ENCODE measurements at regions not wholly inside any gene's neighbourhood (a gene's known extent, or its start where the extent isn't known, plus 50 kb on each side); places are given as distances from the start of the nearest gene placed in this dataset.

DNA sequence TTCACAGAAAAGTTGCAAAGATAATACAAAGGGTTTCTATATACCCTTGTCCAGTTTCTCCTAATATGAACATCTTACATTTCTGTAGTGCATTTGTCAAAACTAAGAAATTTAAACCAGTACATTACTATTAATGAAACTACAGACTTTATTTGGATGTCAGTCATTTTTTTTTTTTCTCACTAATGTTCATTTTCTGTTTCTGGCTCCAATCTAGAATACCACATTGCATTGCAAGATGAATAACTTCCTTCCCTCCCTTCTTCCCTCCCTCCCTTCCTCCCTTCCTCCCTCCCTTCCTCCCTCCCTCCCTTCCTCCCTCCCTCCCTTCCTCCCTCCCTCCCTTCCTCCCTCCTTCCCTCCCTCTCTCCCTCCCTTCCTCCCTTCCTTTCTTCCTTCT is 509.2 kb upstream of the MCTP2 start:
- DNase-seq (ENCODE audit: low read depth, low spot score): no peak

DNA sequence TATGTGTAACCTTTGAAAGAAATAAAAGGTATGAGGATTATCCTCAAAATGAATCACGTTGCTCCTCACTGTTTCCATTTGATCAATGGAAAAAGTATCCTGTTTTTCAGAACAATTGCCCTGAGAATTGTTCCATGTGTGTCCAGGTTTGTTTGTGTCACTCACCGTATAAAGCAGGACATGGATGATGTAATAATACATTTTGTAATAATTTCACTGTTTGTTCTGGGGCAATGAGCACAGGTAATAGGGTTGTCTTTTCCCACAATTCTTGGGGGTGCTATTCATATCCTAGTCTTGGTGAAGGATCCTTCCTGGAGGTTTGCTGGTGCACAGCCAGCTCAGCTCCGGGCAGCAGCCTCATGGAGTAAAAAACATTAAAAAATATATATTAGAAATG is 510.8 kb upstream of the MCTP2 start:
- DNase-seq (ENCODE audit: low read depth, low spot score): no peak

DNA sequence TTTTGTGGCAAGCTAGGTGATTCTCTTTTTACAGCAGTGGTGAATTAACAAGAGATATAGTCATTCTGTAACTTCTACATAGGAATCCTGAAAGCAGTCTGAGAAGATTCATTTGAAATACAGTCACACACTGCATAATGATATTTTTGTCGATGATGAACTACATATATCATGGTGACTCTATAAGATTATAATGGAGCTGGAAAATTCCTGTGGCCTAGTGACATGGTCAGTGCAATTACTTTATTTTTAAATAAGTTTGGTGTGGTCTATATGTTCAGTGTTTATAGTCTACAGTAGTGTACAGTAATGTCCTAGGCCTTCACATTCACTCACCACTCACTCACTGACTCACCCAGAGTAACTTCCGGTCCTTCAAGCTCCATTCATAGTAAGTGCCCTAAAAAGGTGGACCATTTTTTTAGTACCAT is 511.4 kb upstream of the MCTP2 start:
- no peak for DNase-seq (ENCODE audit: low read depth, low spot score)

DNA sequence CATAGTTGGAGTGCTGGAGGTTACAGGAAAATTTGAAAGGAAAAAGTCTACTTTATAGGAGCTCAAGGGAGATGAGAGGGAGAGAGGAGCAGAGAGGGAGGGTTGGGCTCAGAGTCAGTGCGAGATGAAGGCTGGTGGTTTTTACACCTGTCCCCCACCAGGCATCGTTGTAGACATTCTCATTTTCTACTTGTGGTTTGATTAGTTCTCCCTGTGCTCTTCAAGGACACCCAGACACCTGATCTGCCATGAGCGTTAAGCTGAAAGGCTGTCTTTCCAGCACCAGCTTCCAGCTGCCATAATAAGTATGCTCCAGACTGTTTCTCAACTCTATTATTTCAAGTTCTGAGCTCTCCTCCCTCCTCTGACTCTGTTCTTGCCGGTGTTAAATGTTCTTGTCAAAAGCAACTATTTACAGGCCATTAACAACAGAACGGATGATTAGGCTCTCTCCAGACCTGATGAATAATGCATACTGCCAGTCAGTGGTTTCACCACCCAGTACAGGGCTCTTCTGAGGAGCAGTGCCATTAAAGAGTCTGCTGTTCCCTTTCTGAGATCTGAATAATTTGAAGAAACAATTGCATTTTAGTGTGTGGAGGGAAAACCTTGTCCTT is 514.6 kb upstream of the MCTP2 start:
- peak; percentile 1 for DNase-seq (ENCODE audit: low read depth, low spot score)

DNA sequence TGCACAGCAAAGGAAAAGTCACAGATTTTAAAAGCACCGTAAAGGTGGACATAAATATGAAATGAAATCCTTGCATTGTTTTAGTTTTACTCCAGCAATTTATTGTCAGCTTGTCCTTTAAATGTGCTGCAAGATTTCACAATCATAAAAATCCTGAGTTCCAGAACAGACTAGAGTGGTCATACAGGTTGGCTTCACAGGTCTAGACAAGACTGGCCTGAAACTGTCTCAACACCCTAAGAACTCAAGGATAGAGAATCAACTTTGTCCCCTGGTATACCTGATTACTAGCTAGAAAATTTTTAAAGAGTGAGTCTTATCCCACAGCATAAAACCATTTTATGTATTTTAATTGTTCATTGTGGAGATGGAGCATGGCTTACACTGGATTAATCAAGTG is 521.7 kb upstream of the MCTP2 start:
- DNase-seq (ENCODE audit: low read depth, low spot score): no peak

DNA sequence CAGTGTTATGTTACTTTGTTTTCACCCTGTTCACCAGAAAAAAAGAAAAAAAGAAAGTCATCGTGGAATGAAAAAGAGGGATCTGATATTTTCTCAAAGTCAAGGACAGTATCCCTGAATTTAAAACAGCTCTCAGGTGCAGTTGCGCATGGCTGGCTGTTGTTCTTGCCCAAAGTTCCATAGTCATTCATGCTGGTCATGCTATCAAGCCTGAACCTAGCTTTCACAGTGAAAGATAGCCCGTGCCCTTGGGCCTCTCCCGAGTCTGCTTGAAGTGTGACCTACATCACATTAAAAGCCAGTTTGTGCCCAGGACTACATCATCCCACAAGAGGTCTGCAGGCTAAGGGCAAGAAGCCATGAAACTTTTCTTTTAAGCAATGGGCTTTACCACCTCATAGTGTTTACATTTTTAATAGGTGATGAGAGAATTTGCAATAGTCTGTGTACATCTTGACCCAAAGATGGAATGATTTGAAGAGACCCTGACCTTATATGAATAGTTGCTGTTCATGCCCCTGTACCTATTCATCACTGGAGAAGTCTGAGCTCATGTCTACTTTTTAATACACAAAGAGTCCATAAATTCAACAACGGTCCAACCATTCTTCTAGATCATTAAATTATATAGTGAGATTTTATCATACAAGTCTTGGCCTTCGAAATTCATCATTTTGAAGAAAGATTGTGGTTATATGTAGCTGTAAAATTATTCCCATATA is 522.5 kb upstream of the MCTP2 start:
- no peak for DNase-seq (ENCODE audit: low read depth, low spot score)

DNA sequence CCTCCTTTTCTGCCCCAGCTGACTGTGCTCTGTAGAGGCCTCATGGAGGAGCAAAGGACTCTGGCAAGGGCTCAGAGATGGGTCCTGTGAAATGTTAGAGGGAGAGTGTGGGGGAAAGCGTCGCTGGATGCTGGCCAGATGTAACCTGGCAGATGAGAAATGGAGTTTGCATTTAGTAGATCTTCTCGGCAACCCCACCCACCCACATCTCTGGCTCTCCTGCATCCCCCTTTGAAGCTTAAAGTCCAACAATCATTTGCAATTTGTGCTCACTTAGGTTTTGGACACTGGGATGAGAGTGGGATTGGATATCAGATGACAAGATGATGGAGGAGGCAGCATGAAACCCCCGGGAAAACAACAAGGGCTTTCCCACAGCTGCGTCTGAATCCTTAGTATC is 523.6 kb upstream of the MCTP2 start:
- DNase-seq (ENCODE audit: low read depth, low spot score): no peak

DNA sequence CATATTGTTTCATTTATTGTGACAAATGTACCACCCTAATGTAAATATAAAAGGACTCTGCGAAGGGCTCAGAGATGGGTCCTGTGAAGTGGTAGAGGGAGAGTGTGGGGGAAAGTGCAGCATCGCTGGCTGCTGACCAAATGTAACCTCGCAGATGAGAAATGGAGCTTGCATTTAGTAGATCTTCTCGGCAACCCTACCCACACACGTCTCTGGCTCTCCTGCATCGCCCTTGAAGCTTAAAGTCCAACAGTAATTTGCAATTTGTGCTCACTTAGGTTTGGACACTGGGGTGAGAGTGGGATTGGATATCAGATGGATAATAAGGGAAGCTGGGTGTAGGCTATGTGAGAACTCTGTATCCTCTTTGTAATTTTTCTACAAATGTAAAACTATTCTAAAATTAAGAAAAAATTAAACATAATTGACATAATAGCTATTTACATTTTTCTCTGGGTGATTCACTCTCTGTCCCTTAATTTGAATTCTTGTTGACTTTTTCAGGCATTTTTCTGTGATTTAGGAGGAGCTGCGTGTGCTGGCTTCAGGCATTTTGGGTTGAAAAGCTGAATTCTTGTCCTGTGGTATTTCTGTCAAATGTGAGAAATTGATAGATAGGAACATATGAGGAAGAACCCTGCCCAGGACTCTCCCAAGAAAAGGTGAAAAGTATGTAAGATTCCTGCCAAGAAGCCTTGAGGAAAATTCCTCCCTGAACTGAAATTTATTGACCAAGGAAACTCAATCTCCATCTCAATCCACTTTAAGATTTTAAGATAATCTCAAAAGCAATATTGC is 524.7 kb upstream of the MCTP2 start:
- no peak for DNase-seq (ENCODE audit: low read depth, low spot score)

DNA sequence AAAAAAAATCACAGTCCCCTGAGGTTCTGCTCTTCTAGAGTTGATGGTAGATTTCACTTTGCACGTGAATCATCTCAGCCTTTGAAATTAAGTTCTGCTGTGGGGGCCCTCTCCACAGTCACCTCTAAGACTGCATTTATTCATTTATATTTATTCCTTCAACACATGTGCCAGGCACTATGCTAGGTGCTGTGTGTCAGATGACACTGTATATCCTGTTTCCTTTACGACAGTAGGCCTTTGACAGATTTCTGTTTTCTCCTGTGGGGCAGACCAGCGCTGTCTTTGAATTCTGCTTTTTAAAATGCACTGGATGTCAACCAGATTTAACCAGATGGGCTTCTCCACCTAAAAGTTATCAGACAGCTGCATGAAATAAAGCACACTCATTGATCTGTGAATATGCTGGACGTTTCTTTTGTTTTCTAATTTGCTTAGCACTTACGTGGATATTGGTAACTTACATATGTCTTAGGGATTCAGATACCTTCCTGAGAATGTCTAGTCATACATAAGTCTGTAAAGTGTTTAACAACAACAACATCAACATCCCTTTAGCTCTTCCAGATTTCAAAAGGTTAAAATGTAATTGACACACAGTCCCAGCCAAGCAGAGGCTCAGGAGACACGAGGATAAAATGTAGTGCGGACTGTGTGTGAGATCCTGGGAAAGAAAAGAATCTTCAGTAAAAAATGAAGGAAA is 525.5 kb upstream of the MCTP2 start:
- DNase-seq (ENCODE audit: low read depth, low spot score): no peak

DNA sequence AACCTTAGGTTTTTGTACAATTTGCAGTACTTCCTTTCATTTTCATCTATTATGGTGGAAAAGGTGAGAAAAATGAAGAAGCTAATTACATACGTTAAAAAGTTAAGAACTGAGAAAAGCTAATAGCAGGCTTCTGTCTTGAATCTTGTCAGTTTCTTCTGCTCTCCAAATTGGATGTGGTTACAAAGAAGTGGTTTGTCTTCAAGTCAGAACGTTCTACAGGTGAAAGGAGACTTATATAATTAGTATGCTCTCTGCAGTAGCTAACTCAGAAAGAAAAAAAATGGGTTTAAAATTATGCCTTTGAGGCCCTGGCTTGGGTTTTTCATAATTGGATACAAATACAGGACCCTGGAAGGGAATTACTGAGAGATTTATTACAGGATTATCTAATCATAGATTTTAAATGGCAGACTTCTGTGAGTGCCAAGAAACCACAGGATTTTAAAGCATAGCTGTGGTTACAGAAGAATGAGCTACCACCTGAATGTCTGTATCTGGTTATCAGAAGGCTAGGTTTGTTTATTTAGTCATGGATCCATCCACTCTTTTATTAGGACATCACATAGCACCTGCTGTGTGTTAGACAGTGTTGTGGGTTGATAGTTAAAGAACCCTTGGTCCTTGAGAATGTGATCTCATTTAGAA is 528.1 kb upstream of the MCTP2 start:
- no peak for DNase-seq (ENCODE audit: low read depth, low spot score)

DNA sequence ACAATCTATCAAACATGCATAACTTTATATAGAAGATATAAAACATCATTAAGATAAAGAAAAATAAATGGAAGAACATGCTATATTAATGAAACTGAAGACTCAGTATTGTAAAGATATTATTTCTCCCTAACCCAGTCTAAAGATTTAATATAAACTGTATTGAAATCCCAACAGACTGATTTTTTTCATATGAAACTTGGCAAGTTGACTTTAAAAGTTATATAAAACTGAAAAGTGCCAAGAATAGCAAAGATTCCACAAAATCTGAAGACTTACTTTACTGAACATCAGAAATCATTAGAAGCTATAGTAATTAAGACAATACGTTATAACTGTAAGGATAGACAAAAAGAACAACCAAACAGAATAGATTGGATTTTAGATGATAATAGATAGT is 531.3 kb upstream of the MCTP2 start:
- no peak for DNase-seq (ENCODE audit: low read depth, low spot score)

DNA sequence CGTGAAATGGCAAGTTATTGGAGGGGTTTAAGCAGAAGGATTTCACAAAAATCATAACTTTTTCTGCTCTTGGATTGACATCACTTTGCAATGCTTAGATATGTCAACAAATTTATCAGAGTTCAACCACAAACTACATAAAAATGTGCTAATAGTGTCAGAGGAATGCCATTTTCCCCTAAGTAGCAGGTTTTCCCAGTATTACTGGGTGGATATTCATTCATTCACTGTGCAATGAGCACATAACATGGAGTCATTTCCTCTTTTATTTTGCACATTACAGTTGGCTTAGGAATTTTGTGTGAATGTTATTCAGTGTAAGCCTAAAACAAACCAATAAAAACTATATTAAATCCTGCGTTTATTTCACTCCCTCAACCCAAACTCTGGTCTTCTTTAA is 537.3 kb upstream of the MCTP2 start:
- no peak for DNase-seq (ENCODE audit: low read depth, low spot score)

DNA sequence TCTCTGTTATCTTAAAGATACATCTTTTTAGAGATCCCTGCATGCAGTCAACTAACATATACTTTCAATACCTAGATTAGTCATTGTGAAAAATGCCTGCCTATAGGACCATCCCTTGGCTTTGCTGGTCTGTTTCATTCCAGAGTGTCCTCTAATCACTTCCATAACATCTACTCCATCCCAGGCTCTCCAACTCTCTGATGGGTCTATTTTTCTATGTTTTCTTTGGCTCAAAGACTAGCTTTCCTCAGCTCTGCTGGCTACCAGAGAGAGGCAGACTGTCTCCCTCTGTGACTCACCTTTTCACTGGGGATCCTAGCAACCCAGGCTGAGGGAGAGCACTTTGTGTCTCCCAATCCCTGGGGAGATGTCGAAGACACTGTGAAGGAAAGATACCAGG is 547.7 kb upstream of the MCTP2 start:
- DNase-seq (ENCODE audit: low read depth, low spot score): no peak

DNA sequence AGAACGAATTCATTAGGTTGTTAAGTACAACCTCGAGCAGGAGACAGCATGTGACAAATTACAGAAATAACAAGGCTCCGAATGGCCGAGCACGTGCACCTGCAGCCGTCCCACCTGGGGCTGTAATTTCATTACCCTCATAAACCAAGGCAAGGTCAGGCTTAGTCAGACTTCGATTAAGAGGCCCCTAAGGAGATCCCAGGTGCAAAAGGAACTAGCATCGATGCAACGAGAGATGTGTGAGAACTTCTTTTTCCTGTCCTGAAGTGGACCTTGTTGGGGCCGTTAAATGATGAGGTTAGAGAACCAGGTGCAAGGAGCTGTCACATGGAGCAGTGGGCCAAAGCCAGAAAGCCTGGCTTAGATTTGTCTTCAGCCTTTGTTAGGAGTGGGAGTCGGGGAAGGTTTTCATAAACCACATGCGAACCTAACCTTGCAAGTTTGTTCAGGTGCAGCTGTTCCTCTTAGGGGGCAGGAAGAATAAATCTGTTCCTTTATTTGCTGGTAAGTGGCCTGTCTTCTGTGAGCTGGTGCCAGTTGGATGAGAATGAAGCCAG is 559.9 kb upstream of the MCTP2 start:
- no peak for DNase-seq (ENCODE audit: low read depth, low spot score)

DNA sequence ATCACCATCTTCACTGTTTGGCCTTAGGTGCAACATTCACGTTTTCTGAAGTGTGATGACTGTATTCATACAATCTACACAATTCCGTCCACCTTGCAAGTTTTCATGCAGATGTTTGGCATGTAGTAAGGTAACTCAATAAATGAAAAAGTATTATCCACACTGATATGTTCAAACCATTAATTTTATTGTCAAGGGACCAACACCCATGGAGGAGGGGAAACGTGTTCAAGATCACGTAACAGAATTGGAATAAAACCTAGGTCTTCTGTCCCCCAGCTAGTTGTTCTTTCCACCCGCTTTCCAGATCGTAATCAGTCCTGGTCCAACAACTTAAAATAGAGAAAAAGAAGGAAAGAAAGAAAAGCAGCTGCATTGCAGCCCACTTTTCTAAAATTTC is 560.4 kb upstream of the MCTP2 start:
- DNase-seq (ENCODE audit: low read depth, low spot score): no peak

DNA sequence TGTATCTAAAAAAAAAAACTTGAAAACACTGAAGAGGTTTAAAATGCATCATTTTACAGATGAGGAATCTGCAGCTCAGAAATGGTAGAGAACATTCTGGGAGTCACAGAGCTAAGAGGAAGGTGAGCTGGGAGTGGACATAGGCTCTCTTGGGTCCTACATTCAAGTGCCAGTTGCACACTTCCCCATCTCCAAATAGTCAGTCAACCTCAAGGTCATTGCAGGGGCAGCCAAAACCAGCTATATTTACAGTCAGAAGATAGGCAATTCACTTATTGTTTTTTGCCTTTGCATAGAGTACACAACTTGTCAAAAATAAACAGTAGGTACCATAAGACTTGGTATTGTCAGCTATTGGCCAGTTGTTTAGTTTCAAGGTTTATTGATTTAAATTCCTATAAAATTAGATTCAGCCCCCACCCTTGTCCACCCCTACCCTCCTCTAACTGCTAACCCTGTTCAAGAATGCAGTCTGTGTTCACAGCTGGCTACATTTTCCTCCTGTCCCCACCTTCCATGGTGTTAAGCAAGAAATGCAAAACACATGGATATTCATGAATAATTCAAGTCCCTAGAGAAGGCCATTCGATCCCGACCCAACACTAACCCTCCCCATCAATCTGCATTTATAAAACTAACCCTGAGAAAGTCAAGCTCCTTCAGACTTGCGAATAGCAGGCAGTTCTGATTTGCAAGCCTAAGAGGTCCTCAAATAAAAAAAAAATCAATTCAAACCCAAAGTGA is 567.0 kb upstream of the MCTP2 start:
- peak; percentile 6 for DNase-seq (ENCODE audit: low read depth, low spot score)

DNA sequence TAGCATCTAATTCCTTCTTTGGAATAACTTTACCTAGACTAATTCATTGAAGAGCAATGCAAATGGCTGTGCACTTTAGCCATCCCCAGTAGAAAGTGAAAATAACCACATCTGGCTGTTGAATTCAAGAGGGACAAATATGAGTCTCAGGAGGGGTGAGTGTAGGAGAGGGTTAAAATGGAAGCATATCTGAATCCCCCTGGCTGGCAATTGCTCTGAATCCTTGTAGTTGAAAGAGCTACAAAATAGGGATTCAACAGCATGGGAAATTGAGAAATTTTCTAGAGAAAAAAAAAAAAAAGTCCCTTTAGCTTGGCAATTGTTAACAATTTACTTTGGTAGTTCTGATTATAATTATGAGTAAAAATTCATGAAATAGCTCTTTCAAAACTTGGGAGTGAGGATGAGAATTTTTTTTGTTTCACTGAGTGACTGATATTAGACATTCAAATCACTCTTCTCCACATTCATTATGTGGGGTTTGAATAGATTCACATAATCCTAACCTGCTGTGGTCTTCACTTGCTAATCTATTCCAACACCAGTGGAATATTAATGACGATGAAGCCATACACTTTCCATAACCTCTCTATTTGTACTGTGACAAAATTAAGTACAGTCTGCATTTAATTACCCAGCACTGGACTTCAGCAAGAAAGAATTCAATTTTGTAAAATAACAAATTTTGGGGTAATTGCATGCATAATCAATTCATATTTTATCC is 569.0 kb upstream of the MCTP2 start:
- no peak for DNase-seq (ENCODE audit: low read depth, low spot score)

DNA sequence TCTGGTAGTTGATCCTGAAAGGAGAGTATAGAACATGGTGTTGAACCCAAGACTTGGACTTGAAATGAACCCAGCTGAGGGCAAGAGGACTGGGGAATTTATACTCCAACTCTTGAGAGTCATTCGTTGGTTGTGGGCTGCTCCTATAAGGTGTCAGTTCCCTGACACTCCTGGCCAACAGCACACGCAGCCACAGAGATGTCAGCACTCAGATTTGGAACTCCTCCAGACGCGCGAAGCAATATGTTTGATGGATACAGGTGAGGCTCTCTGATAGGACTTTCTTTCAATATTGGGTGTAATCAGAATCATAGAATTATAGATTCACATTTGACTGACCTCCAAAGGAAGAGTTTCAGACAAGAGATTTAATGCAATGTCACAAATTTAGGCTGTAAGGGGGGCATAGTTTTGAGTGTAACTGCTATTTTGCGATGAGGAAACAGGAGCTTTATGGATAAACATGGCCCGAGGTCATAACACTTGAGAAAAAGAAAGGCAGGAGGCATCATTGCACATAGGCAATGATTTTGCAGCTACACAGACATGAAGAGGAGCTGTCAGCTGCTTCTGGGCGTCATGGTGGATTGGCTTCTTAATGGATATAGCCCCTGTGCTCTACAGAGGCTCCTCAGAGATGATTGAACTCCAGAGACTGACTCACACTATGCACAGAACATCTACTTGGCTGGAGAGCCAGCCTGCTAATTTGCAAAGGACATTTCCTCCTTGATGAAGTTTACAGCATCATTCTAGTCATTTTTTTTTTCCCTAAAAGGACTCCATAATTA is 569.2 kb upstream of the RGMA start:
- DNase-seq (ENCODE audit: low read depth, low spot score): no peak

DNA sequence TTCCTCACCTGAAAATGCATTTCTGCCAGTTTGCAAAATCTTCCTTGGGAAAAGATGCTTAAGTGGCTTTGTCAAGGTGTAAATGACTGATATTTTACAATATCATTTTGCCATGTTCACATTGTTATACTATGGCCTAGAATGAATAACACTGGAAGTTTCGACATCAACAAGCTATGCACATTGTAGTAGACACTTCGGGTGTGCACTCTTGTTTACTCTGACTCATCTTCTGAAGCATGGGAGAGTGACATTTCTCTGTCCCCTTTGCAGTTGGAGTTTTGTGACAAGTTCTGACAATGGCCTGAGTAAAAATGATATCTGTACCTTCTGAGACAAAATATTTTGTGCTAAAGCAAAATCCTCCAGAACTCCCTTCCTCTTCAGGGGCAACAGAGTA is 567.0 kb upstream of the RGMA start:
- no peak for DNase-seq (ENCODE audit: low read depth, low spot score)

All from ELF-1 (cell line).